ENCODE measurements at regions not wholly inside any gene's neighbourhood (a gene's known extent, or its start where the extent isn't known, plus 50 kb on each side); places are given as distances from the start of the nearest gene placed in this dataset.

- TF ChIP-seq DBP (CRISPR knock-in tag; IDR thresholded peaks at IDR 0.05; ENCODE audit: not compliant biosample characterization): no peak
- no peak for TF ChIP-seq RARA (CRISPR knock-in tag; IDR thresholded peaks at IDR 0.05)
- TF ChIP-seq SYNCRIP (IDR thresholded peaks at IDR 0.05; ENCODE audit: insufficient read depth, low read depth, low read length): no peak
- TF ChIP-seq TAF15 (IDR thresholded peaks at IDR 0.05; ENCODE audit: low read depth, low read length, poor library complexity, severe bottlenecking): no peak
- TF ChIP-seq NR2F2 (IDR thresholded peaks at IDR 0.05; ENCODE audit: borderline replicate concordance, low read depth): no peak
- no peak for TF ChIP-seq ZNF790 (CRISPR knock-in tag; IDR thresholded peaks at IDR 0.05; ENCODE audit: borderline replicate concordance)
- TF ChIP-seq MED13 (CRISPR knock-in tag; IDR thresholded peaks at IDR 0.05): no peak
Measured at GRCh38 chr5:144004751-144005150, 165.7 kb downstream of the YIPF5 start (continued).

DNA sequence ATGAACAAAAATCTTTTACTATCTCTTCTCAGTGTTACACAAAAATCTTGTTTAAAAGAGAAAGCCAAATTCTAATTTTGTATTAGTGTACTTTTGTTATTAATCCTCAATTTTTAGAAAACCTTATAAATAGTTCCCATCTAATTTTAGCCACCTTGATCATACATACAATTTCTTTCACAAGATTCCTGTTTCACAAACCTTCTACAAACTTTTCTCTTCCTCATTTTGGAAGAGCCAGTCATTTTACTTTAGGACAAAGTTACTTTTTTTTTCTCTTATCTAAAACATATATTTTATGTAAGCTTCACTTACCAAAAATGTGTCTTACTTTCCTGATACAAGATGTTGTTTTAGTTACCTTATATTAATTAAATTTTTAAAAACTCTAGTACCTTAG is 161.3 kb downstream of the YIPF5 start:
- TF ChIP-seq SRSF1 (optimal IDR thresholded peaks at IDR 0.05; ENCODE audit: low read depth, low read length): no peak
- TF ChIP-seq UBTF (CRISPR knock-in tag; IDR thresholded peaks at IDR 0.05): no peak
- no peak for TF ChIP-seq SIN3A (IDR thresholded peaks at IDR 0.05; ENCODE audit: borderline replicate concordance, low read depth, low read length)
- TF ChIP-seq ZSCAN9 (CRISPR knock-in tag; IDR thresholded peaks at IDR 0.05; ENCODE audit: borderline replicate concordance): no peak
- TF ChIP-seq ZNF431 (CRISPR knock-in tag; IDR thresholded peaks at IDR 0.05; ENCODE audit: borderline replicate concordance, low read depth): no peak
- TF ChIP-seq POGZ (CRISPR knock-in tag; IDR thresholded peaks at IDR 0.05): no peak
- TF ChIP-seq, protein P1, sequence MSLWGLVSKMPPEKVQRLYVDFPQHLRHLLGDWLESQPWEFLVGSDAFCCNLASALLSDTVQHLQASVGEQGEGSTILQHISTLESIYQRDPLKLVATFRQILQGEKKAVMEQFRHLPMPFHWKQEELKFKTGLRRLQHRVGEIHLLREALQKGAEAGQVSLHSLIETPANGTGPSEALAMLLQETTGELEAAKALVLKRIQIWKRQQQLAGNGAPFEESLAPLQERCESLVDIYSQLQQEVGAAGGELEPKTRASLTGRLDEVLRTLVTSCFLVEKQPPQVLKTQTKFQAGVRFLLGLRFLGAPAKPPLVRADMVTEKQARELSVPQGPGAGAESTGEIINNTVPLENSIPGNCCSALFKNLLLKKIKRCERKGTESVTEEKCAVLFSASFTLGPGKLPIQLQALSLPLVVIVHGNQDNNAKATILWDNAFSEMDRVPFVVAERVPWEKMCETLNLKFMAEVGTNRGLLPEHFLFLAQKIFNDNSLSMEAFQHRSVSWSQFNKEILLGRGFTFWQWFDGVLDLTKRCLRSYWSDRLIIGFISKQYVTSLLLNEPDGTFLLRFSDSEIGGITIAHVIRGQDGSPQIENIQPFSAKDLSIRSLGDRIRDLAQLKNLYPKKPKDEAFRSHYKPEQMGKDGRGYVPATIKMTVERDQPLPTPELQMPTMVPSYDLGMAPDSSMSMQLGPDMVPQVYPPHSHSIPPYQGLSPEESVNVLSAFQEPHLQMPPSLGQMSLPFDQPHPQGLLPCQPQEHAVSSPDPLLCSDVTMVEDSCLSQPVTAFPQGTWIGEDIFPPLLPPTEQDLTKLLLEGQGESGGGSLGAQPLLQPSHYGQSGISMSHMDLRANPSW (CRISPR knock-in tag; IDR thresholded peaks at IDR 0.05; ENCODE audit: borderline replicate concordance): no peak
- Histone ChIP-seq H2AFZ (ENCODE audit: low read length) (no peak overlapping the region), H3K4me3 (replicated peaks in 1 of 3; ENCODE audit: insufficient read depth in 1 of 3, low read depth in 2 of 3, low read length in 3 of 3) (no peak overlapping the region), H3K9me3 (ENCODE audit: low read length) (peaks cover 36% of the 10 kb centered on the region), H3K79me2 (ENCODE audit: insufficient read depth, low read length) (no peaks in the 10 kb centered on the region), H3K9ac (ENCODE audit: insufficient read depth, low read depth, low read length) (no peak overlapping the region), H4K20me1 (ENCODE audit: insufficient read depth, low read length) (no peaks in the 10 kb centered on the region), H3K27ac (ENCODE audit: extremely low read length, insufficient read depth, low read length) (no peak overlapping the region), H3K36me3 (replicated peaks in 1 of 2; ENCODE audit: control insufficient read depth in 1 of 2, insufficient read depth in 2 of 2, low read length in 2 of 2) (no peaks in the 10 kb centered on the region), H3K4me1 (ENCODE audit: insufficient read depth, low read length) (no peaks in the 10 kb centered on the region), H3K4me2 (ENCODE audit: low read depth, low read length) (no peak overlapping the region), H3K27me3 (ENCODE audit: control insufficient read depth in 1 of 2, insufficient read depth in 2 of 2, low read length in 2 of 2) (no peaks in the 10 kb centered on the region; a peak in 1 of 5 replicates)
- BruUV-seq (replicated peaks): no TSS peak
- ATAC-seq (no peak), DNase-seq (ENCODE audit: low spot score) (no peak), FAIRE-seq (no peak)
- POLR2A ChIA-PET: no interaction called here
- CTCF ChIA-PET (ENCODE audit: low intra/inter-chr PET ratio, low total read pairs): no interaction called here
- intact Hi-C loops (cut with micrococcal nuclease; ENCODE audit: unreplicated experiment): no loop called here
- in situ Hi-C loops (cut with HindIII; ENCODE audit: extremely low pct_ligation_motif_present, low pct_unique_long_range_greater_than_20kb): no loop called here

Data from HepG2 (cell line).